ENCODE measurements at regions not wholly inside any gene's neighbourhood (a gene's known extent, or its start where the extent isn't known, plus 50 kb on each side); places are given as distances from the start of the nearest gene placed in this dataset.

DNA sequence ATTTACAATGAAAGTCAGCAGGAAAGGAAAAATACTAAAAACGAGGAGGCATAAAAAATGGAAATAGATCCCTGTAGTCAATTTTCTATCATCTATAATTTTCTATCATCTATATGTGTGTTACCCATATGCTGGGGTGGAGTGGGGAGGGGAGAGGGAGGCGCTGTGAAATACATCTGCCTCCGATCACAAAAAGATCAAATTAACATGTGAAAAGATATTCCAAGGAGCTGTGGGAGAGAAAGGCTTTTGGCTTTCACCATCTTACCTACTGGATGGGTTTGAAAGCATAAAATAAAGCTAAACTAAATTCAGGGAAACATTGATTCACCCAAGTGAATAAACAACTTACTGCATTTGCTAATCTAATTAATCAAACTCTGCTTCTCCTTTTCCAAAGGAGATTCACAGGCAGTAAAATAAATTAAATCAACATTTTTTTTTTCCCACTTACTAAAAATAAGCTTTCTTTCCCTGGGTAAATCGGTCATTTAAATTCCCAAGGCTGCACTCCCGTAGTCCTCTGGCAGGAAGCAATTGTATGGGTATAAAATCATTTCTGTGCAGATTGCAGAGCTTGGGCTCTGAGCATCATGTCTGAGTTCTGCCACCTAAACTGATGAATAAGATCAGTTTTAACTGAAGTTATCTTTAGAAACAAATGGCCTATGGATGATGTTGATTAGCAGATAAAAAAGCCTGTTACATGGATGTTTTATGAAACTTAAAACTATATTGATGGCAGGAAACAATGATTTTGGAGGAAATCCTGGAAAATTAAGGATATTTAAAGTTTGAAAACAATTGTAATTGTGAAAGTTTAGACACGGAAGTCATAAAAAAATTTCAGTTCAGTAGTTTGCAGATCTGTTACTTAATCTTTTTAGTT is 147.9 kb downstream of the SOX4 start:
- no peak for ATAC-seq
- CTCF ChIA-PET, result no interaction called here
- Mint-ChIP-seq H3K27ac (no peak overlapping the region), H3K9me3 (ENCODE audit: low read depth) (no peaks in the 10 kb centered on the region), H3K36me3 (no peaks in the 10 kb centered on the region), H3K27me3 (peaks cover 4% of the 10 kb centered on the region), H3K4me1 (no peaks in the 10 kb centered on the region), H3K4me3 (no peak overlapping the region)
- DNase-seq, result no peak

DNA sequence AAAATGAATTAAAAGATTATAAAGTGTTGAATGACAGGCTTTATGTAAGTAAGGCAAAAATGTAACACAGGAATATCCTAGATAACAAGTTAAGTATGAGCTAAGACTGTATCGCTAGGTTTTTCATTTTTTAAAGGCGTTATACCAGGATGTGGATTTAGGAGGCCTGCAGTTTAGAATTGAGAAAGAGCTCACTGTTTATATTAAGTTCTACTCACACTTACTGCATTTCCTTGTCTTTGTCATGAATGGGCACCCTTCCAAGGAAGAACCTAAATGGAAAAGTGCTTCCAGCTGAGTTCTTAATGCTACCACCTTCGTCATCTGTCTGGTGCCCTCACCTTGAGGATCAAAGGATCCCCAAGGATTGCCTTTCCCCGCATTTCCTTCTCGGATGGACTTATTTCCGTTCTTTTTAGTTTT is 148.7 kb downstream of the SOX4 start:
- ATAC-seq, result no peak
- Mint-ChIP-seq H3K9me3 (ENCODE audit: low read depth) (no peaks in the 10 kb centered on the region), H3K36me3 (no peaks in the 10 kb centered on the region), H3K4me1 (no peaks in the 10 kb centered on the region), H3K4me3 (no peak overlapping the region), H3K27me3 (peaks cover 1% of the 10 kb centered on the region), H3K27ac (no peak overlapping the region)
- CTCF ChIA-PET, result no interaction called here
- DNase-seq, result no peak

DNA sequence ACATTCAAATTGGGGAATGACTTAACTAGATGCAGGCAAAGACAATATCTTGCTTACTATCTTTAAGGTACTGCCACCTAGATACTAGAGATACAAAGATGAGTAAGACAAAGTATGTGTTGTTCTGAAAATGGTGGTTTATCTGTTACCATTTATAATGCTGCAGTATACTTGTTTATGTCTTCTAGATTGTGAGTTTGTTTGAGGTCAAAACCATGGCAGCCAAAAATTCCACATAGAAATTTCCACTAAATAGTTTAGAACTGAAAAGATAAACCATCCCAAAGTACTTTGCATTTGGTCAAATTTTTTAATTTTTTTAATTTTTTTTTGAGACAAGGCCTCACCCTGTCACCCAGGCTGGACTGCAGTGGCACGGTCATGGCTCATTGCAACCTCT is 150.8 kb downstream of the SOX4 start:
- Mint-ChIP-seq H3K9me3 (ENCODE audit: low read depth) (no peaks in the 10 kb centered on the region), H3K27ac (no peak overlapping the region), H3K4me1 (no peaks in the 10 kb centered on the region), H3K27me3 (no peaks in the 10 kb centered on the region), H3K36me3 (no peaks in the 10 kb centered on the region), H3K4me3 (no peak overlapping the region)
- DNase-seq (no peak), ATAC-seq (no peak)
- CTCF ChIA-PET, result no interaction called here

DNA sequence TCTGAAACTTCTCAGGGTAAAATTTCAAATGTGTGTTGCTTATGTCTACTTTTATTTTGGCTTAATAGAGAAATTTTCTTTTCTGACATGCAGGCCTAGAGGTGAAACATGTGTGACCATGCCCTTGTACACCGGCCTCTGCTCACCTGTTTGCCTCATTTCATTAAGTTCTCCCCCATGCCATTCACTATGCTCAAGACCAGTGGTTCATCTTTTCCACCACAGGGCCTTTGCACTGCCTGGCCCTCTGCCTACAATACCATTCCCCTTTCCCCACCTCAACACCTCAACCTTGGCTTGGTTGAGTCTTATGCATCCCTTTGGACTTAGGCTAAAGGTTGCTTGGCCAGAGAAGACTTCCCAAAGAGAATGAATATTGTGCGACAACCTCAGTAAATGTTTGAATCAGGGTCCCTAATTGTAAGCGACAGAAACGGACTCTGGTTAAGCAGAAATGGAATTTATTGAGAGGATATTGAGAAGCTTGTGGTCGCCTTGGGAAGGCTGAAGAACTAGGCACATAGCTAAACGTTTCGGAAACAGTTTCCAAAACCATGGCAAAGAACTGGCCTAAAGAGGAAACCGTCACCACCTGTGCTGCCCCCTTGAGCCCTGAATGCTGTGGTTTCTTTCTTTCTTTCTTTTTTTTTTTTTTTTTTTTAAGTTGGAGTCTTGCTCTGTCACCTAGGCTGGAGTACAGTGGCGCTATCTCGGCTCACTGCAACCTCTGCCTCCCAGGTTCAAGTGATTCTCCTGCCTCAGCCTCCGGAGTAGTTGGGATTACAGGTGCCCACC is 152.2 kb downstream of the SOX4 start:
- Mint-ChIP-seq H3K36me3 (no peaks in the 10 kb centered on the region), H3K9me3 (ENCODE audit: low read depth) (no peaks in the 10 kb centered on the region), H3K27me3 (no peaks in the 10 kb centered on the region), H3K27ac (no peak overlapping the region), H3K4me3 (no peak overlapping the region), H3K4me1 (no peaks in the 10 kb centered on the region)
- no peak for ATAC-seq
- DNase-seq, result no peak
- CTCF ChIA-PET, result no interaction called here

DNA sequence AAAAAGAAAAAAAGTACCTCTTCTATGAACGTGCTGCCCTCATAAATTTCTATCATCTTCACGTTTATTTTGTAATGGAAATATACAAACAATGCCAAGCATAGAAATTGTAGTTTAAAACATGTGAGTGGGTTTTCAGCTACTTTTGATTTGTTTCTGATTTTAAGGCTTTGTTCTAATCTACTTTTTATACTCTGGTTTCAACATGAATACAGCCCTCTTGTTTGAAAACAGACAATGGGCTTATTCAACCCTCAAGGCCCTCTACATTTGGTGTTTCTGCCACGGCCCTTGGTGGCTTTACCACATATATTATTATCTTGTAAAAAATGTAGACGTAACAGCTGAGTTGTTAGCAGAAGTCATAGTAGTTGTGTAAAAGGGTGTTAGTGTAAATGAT is 153.9 kb downstream of the SOX4 start:
- no peak overlapping the region for H3K27ac Mint-ChIP-seq
- H3K36me3 Mint-ChIP-seq, result no peaks in the 10 kb centered on the region
- no peaks in the 10 kb centered on the region for H3K4me1 Mint-ChIP-seq
- H3K9me3 Mint-ChIP-seq (ENCODE audit: low read depth), result no peaks in the 10 kb centered on the region
- DNase-seq (no peak), ATAC-seq (no peak)
- no peak overlapping the region for H3K4me3 Mint-ChIP-seq
- no peaks in the 10 kb centered on the region for H3K27me3 Mint-ChIP-seq
- CTCF ChIA-PET, result no interaction called here

DNA sequence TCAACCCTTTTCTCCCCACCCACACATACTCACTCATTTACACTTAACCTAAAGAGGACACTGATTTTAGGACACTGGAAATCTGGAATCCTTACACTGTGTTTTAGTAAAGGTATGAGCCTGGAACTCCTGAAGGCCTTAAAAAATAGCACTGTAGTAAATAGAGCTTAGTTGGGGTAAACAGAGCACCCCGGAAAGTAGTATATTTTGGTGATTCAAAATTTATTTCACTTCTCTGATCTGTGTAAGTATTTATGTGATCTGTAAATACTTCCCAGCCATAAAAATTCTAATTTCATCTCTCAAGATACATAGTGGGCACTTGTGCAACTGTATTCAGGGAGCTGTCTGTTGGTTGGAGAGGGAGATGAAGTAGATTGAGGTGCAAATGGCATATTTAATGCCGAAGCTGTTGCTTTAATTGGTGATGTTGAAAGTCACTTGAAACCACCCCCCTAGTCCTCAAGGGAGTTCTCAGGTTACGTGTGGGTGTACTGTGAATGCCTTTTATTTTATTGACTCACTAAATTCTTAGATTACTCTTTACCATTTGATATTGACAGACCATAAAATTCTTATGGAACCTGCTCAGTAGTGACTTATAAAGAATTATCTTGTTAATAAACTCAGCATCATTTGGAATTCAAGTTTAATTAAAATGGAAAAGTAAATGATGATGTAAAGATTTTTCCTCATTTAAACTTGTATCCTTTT is 154.9 kb downstream of the SOX4 start:
- no peaks in the 10 kb centered on the region for H3K36me3 Mint-ChIP-seq
- CTCF ChIA-PET, result no interaction called here

DNA sequence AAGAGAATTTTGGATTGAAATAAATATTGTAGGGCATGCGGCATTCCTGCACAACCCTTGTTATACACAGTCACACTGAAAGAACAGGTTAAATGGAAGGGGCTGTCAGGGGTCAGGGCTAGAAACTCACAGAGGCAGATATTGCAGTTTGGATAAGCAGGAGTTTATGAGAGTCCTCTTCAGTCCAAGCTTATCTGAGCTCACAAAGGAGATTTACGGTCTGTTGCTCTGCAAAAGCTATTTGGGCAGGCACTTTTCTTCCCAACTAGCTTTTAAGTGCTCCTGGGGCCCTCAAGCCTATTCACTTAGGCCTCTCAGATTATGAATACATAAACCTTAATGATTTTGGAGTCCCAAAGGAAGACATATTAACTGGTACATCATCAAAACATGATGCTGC is 156.2 kb downstream of the SOX4 start:
- no peak overlapping the region for H3K27ac Mint-ChIP-seq
- no peak overlapping the region for H3K4me3 Mint-ChIP-seq
- no peaks in the 10 kb centered on the region for H3K27me3 Mint-ChIP-seq
- ATAC-seq (no peak), DNase-seq (no peak)
- no peaks in the 10 kb centered on the region for H3K9me3 Mint-ChIP-seq (ENCODE audit: low read depth)
- H3K36me3 Mint-ChIP-seq, result no peaks in the 10 kb centered on the region
- CTCF ChIA-PET, result no interaction called here
- no peaks in the 10 kb centered on the region for H3K4me1 Mint-ChIP-seq

More for the DNA sequence above, 154.9 kb downstream of the SOX4 start:
- ATAC-seq, result no peak
- Mint-ChIP-seq H3K27me3 (no peaks in the 10 kb centered on the region), H3K9me3 (ENCODE audit: low read depth) (no peaks in the 10 kb centered on the region), H3K4me1 (no peaks in the 10 kb centered on the region), H3K4me3 (no peak overlapping the region), H3K27ac (no peak overlapping the region)
- DNase-seq, result no peak

DNA sequence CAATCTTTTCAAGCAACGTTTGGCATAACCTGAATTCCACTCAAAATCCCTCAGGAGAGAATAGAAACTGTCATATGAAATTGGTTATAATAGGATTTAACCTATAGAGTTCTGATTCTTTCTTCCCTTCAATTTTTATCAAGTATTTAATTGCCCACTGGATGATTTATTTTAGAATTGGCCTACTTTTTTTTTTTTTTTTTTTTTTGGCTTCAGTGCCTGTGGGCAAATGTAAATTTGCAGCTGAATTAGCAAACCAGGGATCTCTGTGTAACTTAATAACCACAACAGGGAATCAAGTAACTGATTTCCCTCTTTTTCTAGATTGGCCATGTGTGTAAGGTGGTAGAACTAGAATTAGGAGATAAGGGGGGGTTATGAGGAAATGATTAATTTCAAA is 157.0 kb downstream of the SOX4 start:
- ATAC-seq, result no peak
- no peaks in the 10 kb centered on the region for H3K27me3 Mint-ChIP-seq
- H3K36me3 Mint-ChIP-seq, result no peaks in the 10 kb centered on the region
- H3K4me3 Mint-ChIP-seq, result no peak overlapping the region
- no peaks in the 10 kb centered on the region for H3K4me1 Mint-ChIP-seq
- no peak for DNase-seq
- H3K9me3 Mint-ChIP-seq (ENCODE audit: low read depth), result no peaks in the 10 kb centered on the region
- no peak overlapping the region for H3K27ac Mint-ChIP-seq
- CTCF ChIA-PET, result no interaction called here

DNA sequence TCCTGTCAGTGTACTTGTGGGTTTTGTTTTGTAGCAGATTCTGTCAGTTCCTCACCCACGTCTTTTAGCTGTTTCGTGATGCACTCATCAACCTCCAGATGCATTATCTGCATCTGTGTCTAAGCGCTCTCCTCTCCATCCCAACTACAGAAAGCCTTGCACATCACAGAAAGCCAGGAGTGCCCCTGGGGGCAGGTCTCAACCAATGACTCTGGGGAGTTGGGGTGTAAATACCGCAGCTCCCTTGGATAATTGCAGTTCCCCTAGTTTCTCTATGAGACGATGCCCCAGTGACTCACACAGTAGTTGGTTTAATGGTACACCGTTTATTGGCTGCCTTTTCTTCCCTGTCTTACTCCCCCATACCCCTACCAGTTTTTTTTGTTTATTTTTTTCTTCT is 158.1 kb downstream of the SOX4 start:
- DNase-seq (no peak), ATAC-seq (no peak)

DNA sequence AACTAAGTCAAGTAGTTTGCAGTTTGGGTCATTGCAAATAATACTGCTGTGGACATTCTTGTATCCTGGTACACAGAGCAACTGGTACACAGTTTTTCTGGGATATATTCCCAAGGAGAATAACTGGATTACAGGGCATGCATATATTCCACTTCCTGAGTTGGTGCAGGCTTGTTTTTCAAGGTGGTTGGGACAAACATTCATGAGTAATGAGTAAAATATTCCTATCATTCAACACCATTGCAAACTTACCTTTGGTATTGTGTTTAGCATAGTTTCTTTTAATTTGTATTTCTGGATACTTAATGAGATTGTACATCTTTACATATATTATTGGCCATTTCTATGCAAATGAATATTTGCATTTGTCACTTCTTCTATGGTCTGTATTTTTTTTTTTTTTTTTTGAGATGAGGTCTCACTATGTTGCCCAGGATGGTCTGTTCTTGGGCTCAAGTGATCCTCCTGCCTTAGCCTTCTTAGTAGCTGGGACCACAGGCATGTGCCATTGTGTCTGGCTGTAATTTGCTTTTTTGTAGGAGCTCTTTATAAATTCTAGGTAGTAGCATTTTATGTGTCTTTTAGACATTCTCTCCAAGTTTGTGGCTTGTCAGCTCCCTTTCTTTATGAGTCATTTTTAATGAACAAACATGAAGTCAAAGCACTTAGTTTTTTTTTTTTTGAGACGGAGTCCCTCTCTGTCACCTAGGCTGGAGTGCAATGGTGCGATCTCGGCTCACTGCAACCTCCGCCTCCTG is 158.7 kb downstream of the SOX4 start:
- ATAC-seq, result no peak
- Mint-ChIP-seq H3K4me3 (no peak overlapping the region), H3K27ac (no peak overlapping the region), H3K4me1 (no peaks in the 10 kb centered on the region), H3K36me3 (no peaks in the 10 kb centered on the region), H3K27me3 (no peaks in the 10 kb centered on the region), H3K9me3 (ENCODE audit: low read depth) (no peaks in the 10 kb centered on the region)
- CTCF ChIA-PET, result no interaction called here
- DNase-seq, result no peak

More for the DNA sequence above, 158.1 kb downstream of the SOX4 start:
- Mint-ChIP-seq H3K4me3 (no peak overlapping the region), H3K27me3 (no peaks in the 10 kb centered on the region), H3K27ac (no peak overlapping the region), H3K36me3 (no peaks in the 10 kb centered on the region), H3K4me1 (no peaks in the 10 kb centered on the region), H3K9me3 (ENCODE audit: low read depth) (no peaks in the 10 kb centered on the region)
- CTCF ChIA-PET, result no interaction called here

DNA sequence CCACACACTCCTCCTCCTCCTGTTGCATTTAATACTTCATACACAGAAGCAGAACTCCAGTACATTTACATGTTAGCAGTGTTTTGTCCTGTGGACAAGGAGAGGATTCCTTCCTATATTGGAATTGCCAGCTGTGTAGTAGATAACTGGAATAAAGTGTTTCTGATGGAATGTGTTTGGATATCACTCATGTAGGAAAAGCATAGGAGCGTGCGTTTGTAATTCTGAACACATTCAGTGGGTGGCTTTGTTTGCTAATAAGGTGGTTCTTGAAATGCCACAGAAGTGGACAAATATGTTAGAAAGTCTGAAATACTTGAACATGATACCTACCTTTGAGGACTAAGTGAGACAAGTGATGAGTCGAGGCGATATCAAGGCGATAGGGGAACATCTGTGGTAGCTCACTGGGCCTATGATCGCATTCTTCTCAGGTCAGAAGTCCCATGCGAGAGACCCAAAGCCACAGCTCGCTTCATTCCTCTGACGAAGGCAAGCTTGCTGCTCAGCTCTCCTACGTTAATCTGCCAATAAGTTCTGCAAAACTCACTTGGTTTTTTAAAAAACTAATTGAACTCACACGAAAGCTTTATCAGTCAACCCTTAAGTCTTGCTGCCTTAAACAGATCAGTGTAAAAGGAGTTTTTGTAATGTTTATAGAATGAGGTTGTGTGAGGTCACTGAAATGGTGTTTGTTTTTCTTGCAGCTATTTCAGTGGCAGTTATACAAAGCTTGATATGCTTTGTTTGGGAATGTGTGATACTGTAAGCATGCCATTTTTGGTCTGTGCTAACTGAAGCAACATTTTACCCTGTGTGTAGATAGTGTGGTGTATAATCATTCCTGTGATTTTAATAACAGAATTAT is 159.9 kb downstream of the SOX4 start:
- ATAC-seq (no peak), DNase-seq (no peak)
- H3K4me3 Mint-ChIP-seq, result no peak overlapping the region
- H3K27ac Mint-ChIP-seq, result no peak overlapping the region
- CTCF ChIA-PET, result no interaction called here
- no peaks in the 10 kb centered on the region for H3K27me3 Mint-ChIP-seq
- no peaks in the 10 kb centered on the region for H3K36me3 Mint-ChIP-seq
- H3K4me1 Mint-ChIP-seq, result no peaks in the 10 kb centered on the region
- no peaks in the 10 kb centered on the region for H3K9me3 Mint-ChIP-seq (ENCODE audit: low read depth)

DNA sequence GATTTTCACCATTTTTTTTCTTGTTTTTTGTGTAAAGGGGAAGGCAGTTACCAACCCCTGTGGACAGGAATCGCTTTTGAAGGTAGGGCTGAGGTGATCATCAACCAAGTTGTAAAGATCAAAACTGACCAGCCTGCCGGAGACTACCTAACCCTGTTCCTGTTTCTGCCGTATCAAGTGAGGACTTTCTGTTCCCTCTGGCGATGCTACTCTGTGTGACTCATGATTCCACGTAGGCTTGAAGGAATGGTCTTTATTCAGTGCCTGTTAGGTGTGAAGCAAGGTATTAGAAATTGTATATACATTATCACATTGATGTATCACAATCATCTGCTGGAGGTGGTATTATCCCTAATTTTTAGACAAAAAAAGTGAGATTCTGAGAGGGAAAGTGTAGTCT is 161.3 kb downstream of the SOX4 start:
- no peak for ATAC-seq
- Mint-ChIP-seq H3K9me3 (ENCODE audit: low read depth) (no peaks in the 10 kb centered on the region), H3K4me1 (no peaks in the 10 kb centered on the region), H3K4me3 (no peak overlapping the region), H3K27ac (no peak overlapping the region), H3K36me3 (no peaks in the 10 kb centered on the region), H3K27me3 (no peaks in the 10 kb centered on the region)
- CTCF ChIA-PET, result no interaction called here
- no peak for DNase-seq

Measured in activated CD8-positive, alpha-beta memory T cell treated with anti-CD3 and anti-CD28 coated beads, Interleukin-2, amount 10 ng/mL, durations not matched to agents 7 days and 5 days (primary cell).